GM12865 (cell line): ENCODE measurements at regions not wholly inside any gene's neighbourhood (a gene's known extent, or its start where the extent isn't known, plus 50 kb on each side); places are given as distances from the start of the nearest gene placed in this dataset.

Source experiments
- DNase-seq: peaks from one replicate; pipeline ENCODE4 v3.0.0; 2010; ENCODE audit warnings: low read depth
- H3K4me3 ChIP-seq: 2 replicates; pipeline ENCODE4 v1.5.1; 2011; ENCODE audit warnings: mild to moderate bottlenecking, low read depth, low read length, control low read depth
- TF ChIP-seq, protein P1 (sequence below): IDR thresholded peaks from 2 replicates; pipeline ENCODE4 v1.5.1; 2011; ENCODE audit warnings: low read length, control low read depth, low read depth, inconsistent platforms; ENCODE audit not compliant: insufficient read depth; ENCODE audit errors: missing control alignments

GRCh38 chr2:85951351-85952067 is 62.7 kb upstream of the ST3GAL5 start:
- TF ChIP-seq, protein P1, sequence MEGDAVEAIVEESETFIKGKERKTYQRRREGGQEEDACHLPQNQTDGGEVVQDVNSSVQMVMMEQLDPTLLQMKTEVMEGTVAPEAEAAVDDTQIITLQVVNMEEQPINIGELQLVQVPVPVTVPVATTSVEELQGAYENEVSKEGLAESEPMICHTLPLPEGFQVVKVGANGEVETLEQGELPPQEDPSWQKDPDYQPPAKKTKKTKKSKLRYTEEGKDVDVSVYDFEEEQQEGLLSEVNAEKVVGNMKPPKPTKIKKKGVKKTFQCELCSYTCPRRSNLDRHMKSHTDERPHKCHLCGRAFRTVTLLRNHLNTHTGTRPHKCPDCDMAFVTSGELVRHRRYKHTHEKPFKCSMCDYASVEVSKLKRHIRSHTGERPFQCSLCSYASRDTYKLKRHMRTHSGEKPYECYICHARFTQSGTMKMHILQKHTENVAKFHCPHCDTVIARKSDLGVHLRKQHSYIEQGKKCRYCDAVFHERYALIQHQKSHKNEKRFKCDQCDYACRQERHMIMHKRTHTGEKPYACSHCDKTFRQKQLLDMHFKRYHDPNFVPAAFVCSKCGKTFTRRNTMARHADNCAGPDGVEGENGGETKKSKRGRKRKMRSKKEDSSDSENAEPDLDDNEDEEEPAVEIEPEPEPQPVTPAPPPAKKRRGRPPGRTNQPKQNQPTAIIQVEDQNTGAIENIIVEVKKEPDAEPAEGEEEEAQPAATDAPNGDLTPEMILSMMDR, result no peak
- DNase-seq, result no peak
- H3K4me3 ChIP-seq, result no peak overlapping the region

DNA sequence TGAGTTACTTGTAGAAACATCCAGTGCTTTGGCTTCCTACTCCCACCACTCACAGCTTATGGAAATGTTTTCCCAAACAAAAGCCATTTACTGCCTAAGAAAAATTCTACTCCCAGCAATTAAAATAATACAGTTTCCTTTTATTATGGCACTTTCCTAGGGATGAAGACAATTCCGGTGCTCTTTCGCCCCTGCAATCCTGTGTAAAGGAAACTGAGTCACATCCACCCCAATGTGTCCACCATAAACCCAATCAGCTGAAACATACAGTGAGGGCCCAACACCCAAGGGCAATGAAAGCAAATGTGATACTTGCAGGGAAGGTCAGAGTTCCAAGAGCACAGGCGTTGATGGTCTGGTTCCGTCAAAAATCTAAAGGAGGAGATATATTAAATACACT is 62.0 kb upstream of the ST3GAL5 start:
- TF ChIP-seq, protein P1, result no peak
- H3K4me3 ChIP-seq, result no peak overlapping the region
- no peak for DNase-seq

- no peak for DNase-seq
- H3K4me3 ChIP-seq, result no peak overlapping the region
- TF ChIP-seq, protein P1, result no peak
Measured at GRCh38 chr2:85949280-85949679, 60.5 kb upstream of the ST3GAL5 start.

- TF ChIP-seq, protein P1, result no peak
- DNase-seq, result no peak
Measured at GRCh38 chr2:85947593-85947992, 58.8 kb upstream of the ST3GAL5 start.

GRCh38 chr2:85945586-85945985 is 56.8 kb upstream of the ST3GAL5 start:
- DNase-seq, result no peak
- no peak overlapping the region for H3K4me3 ChIP-seq

More at GRCh38 chr2:85947593-85947992, 58.8 kb upstream of the ST3GAL5 start:
- H3K4me3 ChIP-seq, result no peak overlapping the region

DNA sequence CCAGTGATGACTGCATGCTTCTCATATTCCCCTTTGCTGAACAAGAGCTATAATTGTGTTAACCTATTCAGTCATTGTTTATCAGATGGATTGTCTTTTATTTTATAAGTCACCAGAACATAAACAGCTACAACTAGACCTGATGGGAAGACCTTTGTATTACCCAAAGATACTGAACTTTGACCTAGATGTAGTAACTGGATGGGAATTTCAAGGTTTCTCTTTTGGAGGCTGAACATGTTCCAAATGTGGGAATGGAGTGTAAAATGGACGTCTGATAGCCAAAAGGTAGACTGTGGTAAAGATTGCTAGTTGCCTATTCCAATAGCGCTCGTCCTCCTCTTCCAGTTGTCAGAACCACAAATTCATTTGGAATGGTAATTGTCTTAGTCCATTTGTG is 56.4 kb upstream of the ST3GAL5 start:
- TF ChIP-seq, protein P1, result no peak
- no peak overlapping the region for H3K4me3 ChIP-seq
- DNase-seq, result no peak

More at GRCh38 chr2:85945586-85945985, 56.8 kb upstream of the ST3GAL5 start:
- TF ChIP-seq, protein P1, result no peak
